HEK293 (cell line): ENCODE measurements at regions not wholly inside any gene's neighbourhood (a gene's known extent, or its start where the extent isn't known, plus 50 kb on each side); places are given as distances from the start of the nearest gene placed in this dataset.

Experiments
- CTCF ChIA-PET: fragments of 350-600 bp; formaldehyde crosslinking; extraction: SDS; loops from one replicate; lab custom pipeline; 2021; ENCODE audit warnings: antibody characterized with exemption; lab: Yijun Ruan, JAX
- POLR2A ChIA-PET: fragments of 300-600 bp; formaldehyde crosslinking; extraction: SDS; loops from one replicate; lab custom pipeline; 2020; ENCODE audit warnings: antibody characterized with exemption, inconsistent platforms; lab: Yijun Ruan, JAX
- H3K27ac ChIP-seq: fragments of 200-500 bp; sonication (Bioruptor generic); 2 replicates; pipeline ENCODE4 v1.5.1; 2014; ENCODE audit warnings: low read depth, low read length, control low read depth, inconsistent platforms; ENCODE audit errors: extremely low read depth
- H3K36me3 ChIP-seq, 2 experiments: fragments of 200-500 bp in 1 of 2; sonication (Bioruptor generic) in 1 of 2; 1 replicate in 1 of 2; 2 replicates in 1 of 2; pipeline ENCODE4 v1.5.1; 2014 to 2017; ENCODE audit warnings: inconsistent platforms in 2 of 2, low read length in 2 of 2; ENCODE audit not compliant: control insufficient read depth in 2 of 2, insufficient read depth in 1 of 2
- H3K4me1 ChIP-seq: fragments of 200-500 bp; sonication (Bioruptor generic); 2 replicates; pipeline ENCODE4 v1.5.1; 2014; ENCODE audit warnings: mild to moderate bottlenecking, low read length, inconsistent platforms; ENCODE audit not compliant: control insufficient read depth, insufficient read depth
- H3K4me3 ChIP-seq: 2 replicates; pipeline ENCODE4 v1.5.1; 2011; ENCODE audit warnings: low read depth, mild to moderate bottlenecking, control low read depth, low read length, moderate library complexity
- H3K9me3 ChIP-seq: fragments of 200-500 bp; sonication (Bioruptor generic); 2 replicates; pipeline ENCODE4 v1.5.1; 2014; ENCODE audit warnings: low read depth, low read length, inconsistent platforms; ENCODE audit not compliant: control insufficient read depth, insufficient read depth
- GLI4 ChIP-seq: fragments of 450-650 bp; formaldehyde crosslinking; IDR thresholded peaks from 2 replicates; pipeline ENCODE4 v1.5.1; 2016; ENCODE audit warnings: missing biosample characterization, missing genetic modification characterization
- INSM2 ChIP-seq: fragments of 450-650 bp; formaldehyde crosslinking; IDR thresholded peaks from 2 replicates; pipeline ENCODE4 v1.5.1; 2016; ENCODE audit warnings: missing biosample characterization, missing genetic modification characterization
- KLF9 ChIP-seq: fragments of 450-650 bp; formaldehyde crosslinking; IDR thresholded peaks from 2 replicates; pipeline ENCODE4 v1.5.1; 2016; ENCODE audit warnings: missing biosample characterization, missing genetic modification characterization, low read depth
- MYNN ChIP-seq: fragments of 450-650 bp; formaldehyde crosslinking; IDR thresholded peaks from 2 replicates; pipeline ENCODE4 v1.5.1; 2016; ENCODE audit warnings: missing biosample characterization, missing genetic modification characterization, borderline replicate concordance
- SP3 ChIP-seq: fragments of 450-650 bp; formaldehyde crosslinking; IDR thresholded peaks from 2 replicates; pipeline ENCODE4 v1.5.1; 2016; ENCODE audit warnings: missing biosample characterization, missing genetic modification characterization
- YY1 ChIP-seq: fragments of 450-650 bp; formaldehyde crosslinking; IDR thresholded peaks from 2 replicates; pipeline ENCODE4 v1.5.1; 2018; ENCODE audit warnings: missing biosample characterization, missing genetic modification characterization
- ZBTB44 ChIP-seq: fragments of 450-650 bp; IDR thresholded peaks from 2 replicates; pipeline ENCODE4 v1.5.1; 2018; ENCODE audit warnings: missing biosample characterization, mild to moderate bottlenecking, missing genetic modification characterization
- ZNF184 ChIP-seq: fragments of 450-650 bp; IDR thresholded peaks from 2 replicates; pipeline ENCODE4 v1.5.1; 2018; ENCODE audit warnings: missing biosample characterization, mild to moderate bottlenecking, missing genetic modification characterization
- ZNF214 ChIP-seq: fragments of 450-650 bp; formaldehyde crosslinking; IDR thresholded peaks from 2 replicates; pipeline ENCODE4 v1.5.1; 2017; ENCODE audit warnings: missing biosample characterization, mild to moderate bottlenecking, missing genetic modification characterization, borderline replicate concordance
- ZNF26 ChIP-seq: fragments of 450-650 bp; formaldehyde crosslinking; IDR thresholded peaks from 2 replicates; pipeline ENCODE4 v1.5.1; 2016; ENCODE audit warnings: missing biosample characterization, missing genetic modification characterization
- ZNF274 ChIP-seq, 2 experiments: fragments of 200-500 bp in 1 of 2; fragments of 450-650 bp in 1 of 2; sonication (Bioruptor generic) in 1 of 2; formaldehyde crosslinking in 1 of 2; IDR thresholded peaks; 2 replicates each; pipeline versions ENCODE4 v1.5.1 to v1.6.1; 2014 to 2016; ENCODE audit warnings: borderline replicate concordance in 1 of 2, inconsistent platforms in 1 of 2, low read length in 1 of 2, missing biosample characterization in 1 of 2, missing genetic modification characterization in 1 of 2
- ZNF394 ChIP-seq: fragments of 450-650 bp; formaldehyde crosslinking; IDR thresholded peaks from 2 replicates; pipeline ENCODE4 v1.5.1; 2016; ENCODE audit warnings: missing biosample characterization, missing genetic modification characterization, mild to moderate bottlenecking, moderate library complexity, borderline replicate concordance
- ZNF473 ChIP-seq: fragments of 450-650 bp; formaldehyde crosslinking; IDR thresholded peaks from 2 replicates; pipeline ENCODE4 v1.5.1; 2017; ENCODE audit warnings: missing biosample characterization, missing genetic modification characterization
- ZNF501 ChIP-seq: fragments of 450-650 bp; formaldehyde crosslinking; IDR thresholded peaks from 2 replicates; pipeline ENCODE4 v1.5.1; 2016; ENCODE audit warnings: missing biosample characterization, missing genetic modification characterization
- ZNF549 ChIP-seq: fragments of 450-650 bp; IDR thresholded peaks from 2 replicates; pipeline ENCODE4 v1.5.1; 2018; ENCODE audit warnings: missing biosample characterization, missing genetic modification characterization, mild to moderate bottlenecking, inconsistent platforms, moderate library complexity
- ZNF555 ChIP-seq: fragments of 450-650 bp; formaldehyde crosslinking; conservative IDR thresholded peaks from 2 replicates; pipeline ENCODE4 v1.5.1; 2017; ENCODE audit warnings: missing biosample characterization, mild to moderate bottlenecking, missing genetic modification characterization, inconsistent platforms
- ZNF585B ChIP-seq: fragments of 450-650 bp; formaldehyde crosslinking; IDR thresholded peaks from 2 replicates; pipeline ENCODE4 v1.5.1; 2016; ENCODE audit warnings: missing biosample characterization, missing genetic modification characterization
- ZNF596 ChIP-seq: fragments of 450-650 bp; IDR thresholded peaks from 2 replicates; pipeline ENCODE4 v1.5.0; 2018; ENCODE audit warnings: missing biosample characterization, mild to moderate bottlenecking, missing genetic modification characterization, moderate library complexity
- ZNF677 ChIP-seq: fragments of 450-650 bp; IDR thresholded peaks from 2 replicates; pipeline ENCODE4 v1.5.0; 2018; ENCODE audit warnings: missing biosample characterization, mild to moderate bottlenecking, missing genetic modification characterization, moderate library complexity
- ZNF776 ChIP-seq: fragments of 450-650 bp; formaldehyde crosslinking; IDR thresholded peaks from 2 replicates; pipeline ENCODE4 v1.5.0; 2017; ENCODE audit warnings: missing biosample characterization, missing genetic modification characterization, borderline replicate concordance
- ZNF791 ChIP-seq: fragments of 450-650 bp; formaldehyde crosslinking; IDR thresholded peaks from 2 replicates; pipeline ENCODE4 v1.5.1; 2016; ENCODE audit warnings: missing biosample characterization, missing genetic modification characterization

- TF ChIP-seq ZNF26 = no peak
- no peak for TF ChIP-seq ZNF394 (tag by site-specific recombination)
- TF ChIP-seq ZNF677 (tag by site-specific recombination) = no peak
- no peak for TF ChIP-seq ZNF555
- no peak for TF ChIP-seq ZNF791 (tag by site-specific recombination)
These were observed 98.4 kb upstream of the PRSS16 start (continued) for GRCh38 chr6:27149150-27149549.

GRCh38 chr6:27154696-27155095 lies 92.8 kb upstream of the PRSS16 start:
- POLR2A ChIA-PET = interaction anchor here (3.2 kb wide), 1 partner anchor 8 kb away, joined by 30 read pairs; a partner anchor contains a TSS
- CTCF ChIA-PET = interaction anchor here (0.6 to 1.0 kb wide), 3 partner anchors 7 to 986 kb away, joined by 3 to 4 read pairs (median 3); no protein-coding TSS in a partner anchor
- no peaks in the 10 kb centered on the region for H3K36me3 ChIP-seq
- TF ChIP-seq ZNF184 (tag by site-specific recombination) (no peak), ZNF585B (tag by site-specific recombination) (no peak), ZBTB44 (tag by site-specific recombination) (no peak), ZNF776 (tag by site-specific recombination) (no peak), ZNF501 (tag by site-specific recombination) (no peak), ZNF214 (tag by site-specific recombination) (no peak), INSM2 (tag by site-specific recombination) (no peak), ZNF274 (IDR thresholded peaks at IDR 0.05; ENCODE audit: low read length) (no peak), ZNF274 (tag by site-specific recombination; IDR thresholded peaks at IDR 0.05; ENCODE audit: borderline replicate concordance) (no peak), GLI4 (tag by site-specific recombination) (no peak), ZNF549 (tag by site-specific recombination) (no peak), YY1 (tag by site-specific recombination) (no peak), SP3 (no peak), KLF9 (no peak), ZNF473 (tag by site-specific recombination) (no peak), ZNF596 (no peak), MYNN (no peak)
- TF ChIP-seq, all 188 proteins: peak for 0
- Histone ChIP-seq H3K4me1 (no peaks in the 10 kb centered on the region), H3K4me3 (no peak overlapping the region), H3K27ac (no peak overlapping the region), H3K9me3 (no peaks in the 10 kb centered on the region)
